GM12873 (cell line): ENCODE measurements at regions not wholly inside any gene's neighbourhood (a gene's known extent, or its start where the extent isn't known, plus 50 kb on each side); places are given as distances from the start of the nearest gene placed in this dataset.

Source experiments
- CTCF ChIP-seq: IDR thresholded peaks from 2 replicates; pipeline ENCODE4 v1.5.1; 2012; ENCODE audit warnings: low read depth, mild to moderate bottlenecking, moderate library complexity, low read length, control low read depth; ENCODE audit not compliant: insufficient read depth; ENCODE audit errors: missing control alignments

DNA sequence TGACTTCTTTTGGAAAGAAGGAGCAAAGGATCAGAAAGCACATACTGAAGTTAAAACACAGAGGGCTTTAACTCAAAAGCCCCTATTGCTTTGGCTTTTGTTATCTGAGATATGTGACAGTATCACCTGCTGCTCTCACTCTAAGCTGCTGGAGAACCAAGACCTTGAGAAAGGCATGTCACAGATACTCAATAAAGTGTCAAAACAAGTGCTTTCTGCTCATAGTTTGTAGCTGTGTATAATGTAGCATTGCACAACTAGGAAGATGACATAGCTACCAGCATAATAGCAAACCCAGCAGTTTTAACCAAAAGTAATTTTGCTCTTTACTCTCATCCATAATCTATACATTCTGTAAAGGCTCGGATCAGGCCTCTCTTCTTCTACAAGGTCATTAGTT, 159.6 kb downstream of the LHFPL1 start:
- TF ChIP-seq CTCF, result no peak

- no peak for TF ChIP-seq CTCF
Observed at GRCh38 chrX:112513154-112513553, 166.6 kb downstream of the LHFPL1 start.

DNA sequence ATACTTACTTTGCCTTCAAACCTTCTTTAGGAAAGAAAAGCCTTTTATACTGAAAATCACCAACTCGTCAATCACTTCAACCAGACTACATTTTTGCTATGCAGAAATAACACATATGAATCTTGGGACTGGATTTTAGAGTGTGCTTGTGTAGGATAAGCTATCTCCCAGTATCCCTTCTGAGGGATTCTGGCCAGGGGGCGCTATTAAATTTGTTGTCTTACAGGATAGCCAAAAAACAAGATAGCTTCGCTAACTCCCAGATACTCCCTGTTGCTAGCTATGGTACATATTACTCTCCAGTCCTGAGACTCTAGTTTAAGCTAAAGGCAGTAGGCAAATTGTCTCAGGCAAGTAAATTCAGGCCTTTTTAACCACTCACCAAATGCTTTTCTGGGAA, 167.2 kb downstream of the LHFPL1 start:
- no peak for TF ChIP-seq CTCF

- no peak for TF ChIP-seq CTCF
Observed at GRCh38 chrX:112510629-112511028, 169.1 kb downstream of the LHFPL1 start.

- TF ChIP-seq CTCF, result no peak
Observed at GRCh38 chrX:112477653-112478052, 202.1 kb downstream of the LHFPL1 start.

DNA sequence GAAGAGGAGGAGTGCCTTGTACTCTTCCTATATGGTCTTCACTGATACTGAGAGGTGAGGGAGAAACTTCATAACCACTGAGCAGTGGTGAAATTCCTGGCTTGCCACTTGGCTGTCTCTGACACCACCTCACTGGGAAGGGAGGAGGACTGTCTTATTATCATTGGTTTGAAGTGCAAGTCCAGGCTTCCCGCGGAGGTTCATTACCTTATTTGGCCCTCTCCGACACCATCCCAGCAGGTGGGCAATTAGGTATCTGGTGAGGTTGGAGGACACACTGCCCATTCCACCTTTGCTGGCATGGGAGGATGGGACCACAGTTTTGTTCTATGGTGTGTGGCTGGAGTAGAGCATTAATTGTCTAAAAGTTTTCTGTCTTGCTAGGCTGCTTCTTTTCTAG, 206.1 kb downstream of the LHFPL1 start:
- no peak for TF ChIP-seq CTCF

DNA sequence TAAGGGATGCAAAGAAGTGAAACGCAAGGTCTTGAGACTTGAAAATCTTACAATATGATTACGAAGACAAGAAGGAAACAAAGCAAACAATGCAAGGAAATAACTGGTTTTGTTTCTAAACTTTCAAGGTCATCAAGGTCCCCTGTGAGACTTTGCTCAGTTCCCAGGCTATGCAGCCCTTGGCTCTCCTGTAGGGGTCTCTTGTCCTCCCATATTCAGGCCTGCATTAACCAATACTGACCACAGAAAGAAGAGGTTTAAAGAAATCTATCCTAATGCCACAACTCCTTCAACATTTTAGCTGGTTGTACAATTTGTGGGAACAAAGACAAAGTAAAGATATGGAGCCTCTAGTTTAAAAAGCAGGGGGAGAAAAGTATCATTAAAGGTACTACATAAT, 209.2 kb downstream of the LHFPL1 start:
- TF ChIP-seq CTCF, result no peak

GRCh38 chrX:112457788-112458187, 221.9 kb downstream of the LHFPL1 start:
- no peak for TF ChIP-seq CTCF
